Gastroesophageal sphincter (tissue), 4 donors: ENCODE measurements at regions not wholly inside any gene's neighbourhood (a gene's known extent, or its start where the extent isn't known, plus 50 kb on each side); places are given as distances from the start of the nearest gene placed in this dataset.
"Not testable (repeated sequence)": the region's sequence is repeated elsewhere in the genome, so short reads cannot be mapped to it uniquely, and the experiment has no call there.

ENCODE experiments used
- ATAC-seq: fragments of 150-250 bp; one replicate; pipeline ENCODE4 v1.9.1; 2016; ENCODE audit warnings: mild to moderate bottlenecking, moderate library complexity
- H3K27ac ChIP-seq, 4 donors: fragments of 200-600 bp; sonication (generic) in 3 of 4; 1 replicate in 3 of 4; 2 replicates in 1 of 4; pipeline ENCODE4 v1.5.1; 2016 to 2019
- H3K27me3 ChIP-seq: fragments of 200-600 bp; sonication (generic); one replicate; pipeline ENCODE4 v1.5.1; 2019
- H3K36me3 ChIP-seq, 2 donors: fragments of 200-600 bp; sonication (generic); one replicate each; pipeline ENCODE4 v1.5.1; 2019; ENCODE audit warnings: control low read depth in 1 of 2
- H3K4me1 ChIP-seq, 3 donors: fragments of 200-600 bp; sonication (generic); 1 replicate in 2 of 3; 2 replicates in 1 of 3; pipeline ENCODE4 v1.5.1; 2016 to 2019; ENCODE audit warnings: control low read depth in 2 of 3
- H3K4me3 ChIP-seq, 2 donors: fragments of 200-600 bp; sonication (generic); one replicate each; pipeline ENCODE4 v1.5.1; 2019; ENCODE audit warnings: mild to moderate bottlenecking in 1 of 2, moderate library complexity in 1 of 2
- H3K9me3 ChIP-seq, 3 donors: fragments of 200-600 bp; sonication (generic); one replicate each; pipeline ENCODE4 v1.5.1; 2017 to 2019; ENCODE audit warnings: control low read depth in 2 of 3
- EP300 ChIP-seq: sonication (generic); formaldehyde crosslinking; IDR thresholded peaks from one replicate; pipeline ENCODE4 v1.6.1; 2017; ENCODE audit warnings: antibody characterized with exemption, mild to moderate bottlenecking
- POLR2A ChIP-seq, 2 donors: fragments of 450-650 bp; IDR thresholded peaks; one replicate each; pipeline ENCODE4 v1.6.1; 2017; ENCODE audit warnings: antibody characterized with exemption in 2 of 2, mild to moderate bottlenecking in 2 of 2, moderate library complexity in 1 of 2
- POLR2AphosphoS5 ChIP-seq: sonication (generic); formaldehyde crosslinking; IDR thresholded peaks from one replicate; pipeline ENCODE4 v1.6.1; 2017; ENCODE audit warnings: antibody characterized with exemption
- WGBS, 2 donors: methylation state at CpG; one replicate each; pipeline ENCODE4 v1.1.5; 2018; ENCODE audit warnings: low coverage in 1 of 2; 5-methylcytosine and 5-hydroxymethylcytosine counted together
- TF ChIP-seq, protein P1 (sequence below), 4 experiments: fragments of 200-600 bp in 2 of 4; fragments of 450-650 bp in 2 of 4; sonication (generic) in 1 of 4; IDR thresholded peaks; one replicate each; pipeline ENCODE4 v1.5.1; 2017 to 2019; ENCODE audit warnings: antibody characterized with exemption in 4 of 4, mild to moderate bottlenecking in 2 of 4, moderate library complexity in 2 of 4

DNA sequence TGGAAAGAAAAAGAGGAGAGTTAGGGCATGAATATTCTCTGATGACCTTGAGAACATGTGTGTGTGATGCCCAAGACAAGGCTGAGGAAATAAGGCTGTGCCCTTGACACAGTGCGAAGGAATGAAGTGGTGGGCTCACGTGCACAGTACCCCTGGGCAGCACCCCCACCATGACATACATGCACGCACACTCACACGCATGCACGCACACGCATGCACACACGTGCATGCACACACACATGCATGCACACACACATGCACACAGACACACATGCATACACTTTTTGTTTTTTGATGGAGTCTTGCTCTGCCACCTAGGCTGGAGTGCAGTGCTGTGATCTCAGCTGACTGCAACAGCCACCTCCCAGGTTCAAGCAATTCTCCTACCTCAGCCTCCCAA, 118.1 kb downstream of the GATA3 start:
- Histone ChIP-seq H3K27ac (no peak overlapping the region), H3K36me3 (no peaks in the 10 kb centered on the region), H3K9me3 (peaks cover 0 to 24% (median 0%) of the 10 kb centered on the region in 3 donors), H3K4me3 (no peak overlapping the region), H3K27me3 (peaks cover 23% of the 10 kb centered on the region), H3K4me1 (no peaks in the 10 kb centered on the region)
- ATAC-seq, result no peak
- WGBS, 2 donors, result 40 to 93% methylated on average over 2 to 7 of the region's 7 CpGs
- TF ChIP-seq, protein P1, sequence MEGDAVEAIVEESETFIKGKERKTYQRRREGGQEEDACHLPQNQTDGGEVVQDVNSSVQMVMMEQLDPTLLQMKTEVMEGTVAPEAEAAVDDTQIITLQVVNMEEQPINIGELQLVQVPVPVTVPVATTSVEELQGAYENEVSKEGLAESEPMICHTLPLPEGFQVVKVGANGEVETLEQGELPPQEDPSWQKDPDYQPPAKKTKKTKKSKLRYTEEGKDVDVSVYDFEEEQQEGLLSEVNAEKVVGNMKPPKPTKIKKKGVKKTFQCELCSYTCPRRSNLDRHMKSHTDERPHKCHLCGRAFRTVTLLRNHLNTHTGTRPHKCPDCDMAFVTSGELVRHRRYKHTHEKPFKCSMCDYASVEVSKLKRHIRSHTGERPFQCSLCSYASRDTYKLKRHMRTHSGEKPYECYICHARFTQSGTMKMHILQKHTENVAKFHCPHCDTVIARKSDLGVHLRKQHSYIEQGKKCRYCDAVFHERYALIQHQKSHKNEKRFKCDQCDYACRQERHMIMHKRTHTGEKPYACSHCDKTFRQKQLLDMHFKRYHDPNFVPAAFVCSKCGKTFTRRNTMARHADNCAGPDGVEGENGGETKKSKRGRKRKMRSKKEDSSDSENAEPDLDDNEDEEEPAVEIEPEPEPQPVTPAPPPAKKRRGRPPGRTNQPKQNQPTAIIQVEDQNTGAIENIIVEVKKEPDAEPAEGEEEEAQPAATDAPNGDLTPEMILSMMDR (IDR thresholded peaks at IDR 0.05), result no peak
- TF ChIP-seq POLR2AphosphoS5 (no peak), POLR2A (IDR thresholded peaks at IDR 0.05) (no peak), EP300 (no peak)

DNA sequence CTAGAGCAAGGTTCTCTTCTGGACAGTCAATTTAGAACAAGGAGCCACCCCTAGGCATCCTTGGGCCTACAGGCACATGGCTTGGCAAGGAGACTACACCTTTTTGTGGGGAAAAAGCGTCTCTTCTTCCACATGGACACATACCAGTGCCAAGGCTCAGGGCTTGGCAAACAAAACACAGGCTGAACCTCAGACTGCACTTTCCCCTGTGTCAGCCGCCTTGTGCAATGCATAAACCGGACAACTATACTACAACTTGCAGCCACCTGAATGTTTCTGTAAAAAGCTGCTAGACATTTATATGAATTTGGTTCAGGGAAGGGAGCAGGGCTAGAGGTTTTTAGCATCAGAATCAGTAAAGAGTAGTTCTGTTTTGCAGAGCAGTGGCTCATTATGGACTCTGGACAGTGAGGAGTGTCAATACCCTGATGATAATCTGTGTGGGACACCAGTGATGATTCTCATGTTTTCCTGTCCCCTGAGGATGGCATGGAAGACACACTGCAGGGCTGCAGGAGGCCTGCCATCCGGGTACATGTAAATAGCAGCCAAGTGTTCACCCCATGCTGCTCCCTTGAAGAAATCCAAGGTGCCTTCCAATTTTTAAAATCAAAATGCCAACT, 118.9 kb downstream of the GATA3 start:
- H3K9me3 ChIP-seq, result peaks cover 0 to 22% (median 0%) of the 10 kb centered on the region in 3 donors
- H3K36me3 ChIP-seq, result no peaks in the 10 kb centered on the region
- 72 to 86% methylated on average over 1 to 2 of the region's 4 CpGs for WGBS, 2 donors
- H3K27ac ChIP-seq, result no peak overlapping the region
- no peaks in the 10 kb centered on the region for H3K4me1 ChIP-seq
- H3K27me3 ChIP-seq, result peaks cover 26% of the 10 kb centered on the region
- H3K4me3 ChIP-seq, result no peak overlapping the region
- no peak for TF ChIP-seq EP300
- TF ChIP-seq POLR2A (IDR thresholded peaks at IDR 0.05), result no peak
- TF ChIP-seq, protein P1 (IDR thresholded peaks at IDR 0.05), result no peak
- TF ChIP-seq POLR2AphosphoS5, result no peak
- no peak for ATAC-seq

DNA sequence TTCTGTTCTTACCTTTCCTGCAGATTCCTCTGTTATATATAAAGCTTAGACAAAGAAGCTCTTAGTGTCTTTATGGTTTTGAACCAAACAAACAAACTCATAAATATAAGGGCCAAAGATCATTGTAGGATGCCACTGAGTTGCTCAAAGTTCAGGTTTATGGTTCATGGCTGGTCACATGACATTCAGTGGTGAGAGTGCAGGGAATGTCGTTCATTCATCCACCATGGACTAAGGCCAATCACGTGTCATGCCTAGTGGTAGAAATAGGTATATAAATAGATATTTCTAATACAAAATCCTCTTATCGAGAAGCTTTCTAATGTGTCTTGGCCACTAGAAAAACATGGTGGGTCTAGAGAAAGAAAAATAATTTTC, 119.4 kb downstream of the GATA3 start:
- no peak for ATAC-seq
- no peak overlapping the region for H3K4me3 ChIP-seq
- TF ChIP-seq EP300, result no peak
- TF ChIP-seq, protein P1 (IDR thresholded peaks at IDR 0.05), result no peak
- TF ChIP-seq POLR2A (IDR thresholded peaks at IDR 0.05), result no peak
- no peak for TF ChIP-seq POLR2AphosphoS5
- peaks cover 26% of the 10 kb centered on the region for H3K27me3 ChIP-seq
- no peaks in the 10 kb centered on the region for H3K4me1 ChIP-seq
- H3K36me3 ChIP-seq, result no peaks in the 10 kb centered on the region
- H3K9me3 ChIP-seq, result peaks cover 0 to 17% (median 0%) of the 10 kb centered on the region in 3 donors
- H3K27ac ChIP-seq, result no peak overlapping the region
- 67 to 82% methylated on average over 2 to 3 of the region's 3 CpGs for WGBS, 2 donors

DNA sequence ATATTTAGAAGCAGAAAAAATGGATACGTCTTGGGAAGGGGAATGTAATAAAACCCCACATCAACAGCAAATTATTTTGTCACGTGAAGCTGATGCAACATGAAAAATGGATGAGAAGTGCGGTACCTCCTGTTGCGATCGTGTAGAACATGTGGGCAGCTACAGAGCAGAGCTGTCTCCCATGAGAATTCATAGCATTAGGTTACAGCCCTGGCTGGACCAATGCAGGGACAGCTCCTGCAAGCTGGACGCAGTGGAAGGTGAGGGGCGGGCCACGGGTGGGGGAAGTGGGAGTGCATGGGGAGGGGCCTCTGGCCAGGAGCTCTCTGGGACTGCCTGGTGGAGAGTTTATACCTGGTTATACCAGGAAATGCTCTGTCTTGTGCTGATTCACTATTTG, 120.3 kb downstream of the GATA3 start:
- WGBS, 2 donors, result 23 to 27% methylated on average over 4 to 7 of the region's 8 CpGs

DNA sequence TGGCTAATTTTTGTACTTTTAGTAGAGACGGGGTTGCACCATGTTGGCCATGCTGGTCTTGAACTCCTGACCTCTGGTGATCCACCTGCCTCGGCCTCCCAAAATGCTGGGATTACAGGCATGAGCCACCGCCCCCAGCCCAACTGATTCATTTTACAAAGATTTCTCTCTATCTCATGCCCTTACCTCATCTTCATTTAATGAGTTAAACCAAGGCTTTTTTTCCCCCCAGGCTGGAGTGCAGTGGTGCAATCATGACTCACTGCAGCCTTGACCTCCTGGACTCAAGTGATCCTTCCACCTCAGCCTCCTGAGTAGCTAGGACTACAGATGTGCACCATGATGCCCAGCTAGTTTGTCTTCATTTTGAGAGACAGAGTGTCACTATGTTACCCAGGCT, 123.0 kb downstream of the GATA3 start:
- H3K4me3 ChIP-seq, H3K4me1 ChIP-seq, ATAC-seq, H3K36me3 ChIP-seq, H3K27ac ChIP-seq, H3K9me3 ChIP-seq: not testable (repeated sequence)
- WGBS, 2 donors, result 57 to 79% methylated on average over 2 to 3 of the region's 3 CpGs
- H3K27me3 ChIP-seq, result peaks cover 20% of the 10 kb centered on the region

More for the DNA sequence above, 120.3 kb downstream of the GATA3 start:
- Histone ChIP-seq H3K4me3 (no peak overlapping the region), H3K9me3 (peaks cover 0 to 8% (median 0%) of the 10 kb centered on the region in 3 donors), H3K27ac (no peak overlapping the region), H3K4me1 (no peaks in the 10 kb centered on the region), H3K27me3 (peaks cover 26% of the 10 kb centered on the region), H3K36me3 (no peaks in the 10 kb centered on the region)
- ATAC-seq, result no peak
- TF ChIP-seq EP300 (no peak), POLR2AphosphoS5 (no peak), POLR2A (IDR thresholded peaks at IDR 0.05) (no peak)
- TF ChIP-seq, protein P1 (IDR thresholded peaks at IDR 0.05), result no peak

DNA sequence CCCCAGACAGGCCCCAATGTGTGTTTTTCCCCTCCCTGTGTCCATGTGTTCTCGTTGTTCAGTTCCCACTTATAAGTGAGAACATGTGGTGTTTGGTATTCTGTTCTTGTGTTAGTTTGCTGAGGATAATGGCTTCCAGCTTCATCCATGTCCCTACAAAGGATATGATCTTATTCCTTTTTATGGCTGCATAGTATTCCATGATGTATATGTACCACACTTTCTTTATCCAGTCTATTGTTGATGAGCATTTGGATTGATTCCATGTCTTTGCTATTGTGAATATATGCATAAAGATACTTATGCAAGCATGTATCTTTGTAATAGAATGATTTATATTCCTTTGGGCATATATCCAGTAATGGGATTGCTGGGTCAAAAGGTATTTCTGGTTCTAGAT, 125.3 kb downstream of the GATA3 start:
- 85 to 86% methylated on average over 1 of the region's 1 CpG for WGBS, 2 donors
- not testable (repeated sequence) for H3K36me3 ChIP-seq, H3K9me3 ChIP-seq, H3K4me3 ChIP-seq, ATAC-seq, H3K4me1 ChIP-seq, H3K27ac ChIP-seq
- peaks cover 18% of the 10 kb centered on the region for H3K27me3 ChIP-seq
